ENCODE measurements at regions not wholly inside any gene's neighbourhood (a gene's known extent, or its start where the extent isn't known, plus 50 kb on each side); places are given as distances from the start of the nearest gene placed in this dataset.
"Not testable (repeated sequence)": the region's sequence is repeated elsewhere in the genome, so short reads cannot be mapped to it uniquely, and the experiment has no call there.

DNA sequence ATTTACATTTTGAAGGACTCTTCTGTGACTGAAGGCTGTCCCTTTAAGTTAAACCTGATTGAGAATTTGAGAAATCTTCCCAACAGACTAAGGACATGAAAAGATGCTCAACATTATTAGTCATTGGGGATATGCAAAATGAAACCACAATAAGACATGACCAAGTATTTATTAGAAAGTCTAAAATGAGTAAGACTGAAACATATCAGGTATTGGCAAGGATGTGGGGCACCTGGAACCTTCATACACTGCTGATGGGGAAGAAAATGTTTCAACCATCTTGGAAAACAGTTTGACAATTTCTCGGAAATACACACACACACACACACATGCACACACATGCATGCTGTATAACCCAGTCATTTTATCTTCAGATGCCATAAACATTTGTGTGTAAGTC, 132.1 kb upstream of the CDK6 start:
- DNase-seq, result no peak

GRCh38 chr7:92967238-92967637, 130.9 kb upstream of the CDK6 start:
- DNase-seq, result no peak

DNA sequence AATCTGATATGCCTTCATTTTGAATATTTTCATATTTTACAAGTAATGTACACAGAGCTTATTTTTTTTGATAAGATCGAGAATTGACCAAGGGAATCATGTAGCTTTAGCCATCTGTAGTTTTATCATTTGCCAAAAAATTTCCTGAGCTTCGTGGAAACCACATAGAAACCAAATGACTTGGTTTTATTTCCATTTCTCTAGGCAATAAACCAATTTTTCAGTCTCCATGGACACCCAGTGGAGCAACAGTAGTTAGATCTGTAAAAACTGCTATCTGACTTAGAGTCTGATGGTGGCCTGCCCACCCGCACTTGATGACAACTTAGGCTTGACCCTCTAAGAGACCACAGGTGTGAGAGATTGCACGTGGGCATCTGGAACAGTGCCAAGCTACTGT, 127.8 kb upstream of the CDK6 start:
- DNase-seq, result no peak

DNA sequence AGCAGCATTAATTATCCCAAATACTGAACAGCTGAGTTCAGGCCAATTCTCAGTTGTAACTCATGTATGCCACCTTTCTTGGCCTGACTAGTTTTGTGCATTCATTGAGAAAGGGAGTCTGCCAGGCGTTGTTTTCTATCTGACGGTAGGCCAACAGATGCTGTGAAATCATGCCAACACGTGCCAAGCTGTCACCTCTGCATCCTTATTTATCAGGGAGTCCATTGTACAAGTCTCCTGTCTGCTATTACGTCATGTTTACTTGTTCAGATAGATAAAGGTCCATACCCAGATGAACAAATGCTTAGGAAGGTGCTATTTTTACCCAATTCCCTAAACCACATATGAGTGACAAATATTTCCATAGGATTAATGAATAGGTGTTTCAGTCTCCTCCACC, 127.2 kb upstream of the CDK6 start:
- DNase-seq, result no peak

DNA sequence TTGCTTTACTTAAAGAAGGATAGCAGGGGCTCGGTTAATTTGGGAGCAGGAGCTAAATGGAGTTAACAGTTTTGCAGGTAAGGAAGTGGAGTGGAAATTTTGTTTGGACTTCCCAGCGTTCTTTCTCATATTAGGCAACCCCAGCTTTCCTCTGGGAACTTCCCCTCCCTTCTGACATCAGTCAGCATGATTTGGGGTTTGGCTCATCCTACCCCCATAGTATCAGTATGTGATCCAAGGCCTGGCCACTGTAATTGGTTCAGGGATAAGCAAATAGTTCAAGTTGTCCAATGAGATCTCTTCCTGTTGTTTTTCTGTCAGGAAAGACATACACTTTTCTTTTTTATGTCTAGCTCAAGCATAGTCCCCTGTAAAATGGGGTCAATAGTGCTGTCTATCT, 125.6 kb upstream of the CDK6 start:
- DNase-seq, result no peak

DNA sequence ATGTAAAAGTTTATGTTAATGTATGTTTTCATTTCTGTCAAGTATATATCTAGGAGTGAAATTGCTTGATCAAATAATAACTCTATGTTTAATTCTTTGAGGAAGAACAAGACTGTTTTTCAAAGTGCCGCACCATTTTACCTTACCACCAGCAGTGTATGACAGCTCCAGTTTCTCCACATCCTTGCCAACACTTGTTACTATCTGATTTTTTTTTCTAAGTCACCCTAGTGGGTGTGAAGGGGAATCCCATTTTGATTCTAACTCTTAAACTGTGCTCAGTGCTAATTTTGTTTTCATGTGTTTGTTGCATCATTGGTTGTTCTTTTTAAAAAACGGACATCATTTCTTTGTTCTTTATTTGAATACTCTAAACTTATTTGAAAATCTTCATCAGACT, 120.2 kb upstream of the CDK6 start:
- no peak for DNase-seq

DNA sequence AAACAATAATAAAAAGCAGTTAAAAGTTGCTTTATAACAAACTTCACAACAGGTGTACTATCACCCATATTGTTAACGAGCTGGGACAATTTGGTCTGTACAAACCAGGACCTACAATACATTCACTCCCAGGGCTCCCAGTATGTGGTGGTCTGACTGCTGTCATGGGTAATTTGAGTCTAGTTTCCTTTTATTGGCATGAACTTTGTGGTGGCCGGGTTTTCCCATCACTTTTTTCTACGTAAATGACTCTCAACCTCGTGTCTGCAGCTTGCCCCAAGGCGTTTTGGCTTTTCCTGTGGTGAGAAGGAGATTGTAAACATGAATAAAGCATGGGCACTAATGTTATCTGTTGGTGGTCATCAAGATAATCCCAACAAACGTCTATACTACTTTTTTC, 118.7 kb upstream of the CDK6 start:
- DNase-seq, result no peak

DNA sequence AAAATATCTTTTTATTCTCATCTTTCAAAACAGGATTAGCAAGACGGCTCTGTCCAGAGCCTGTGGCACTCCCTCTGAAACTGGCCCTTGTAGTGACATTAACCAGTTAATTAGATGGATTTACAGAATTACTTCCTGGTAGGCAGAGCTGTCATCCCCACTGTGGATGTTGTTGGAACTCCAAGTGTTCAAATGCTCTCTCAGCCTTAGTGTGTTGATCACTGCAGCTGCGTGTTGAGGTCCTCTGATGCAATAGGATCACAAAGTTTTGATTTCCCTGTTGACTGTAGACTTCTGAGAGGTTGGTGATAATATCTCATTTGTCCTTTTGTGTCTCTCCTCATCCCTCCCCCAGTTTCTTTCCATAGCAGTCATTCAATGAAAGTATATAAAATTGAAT, 117.3 kb upstream of the CDK6 start:
- no peak for DNase-seq

GRCh38 chr7:92949748-92950147, 113.4 kb upstream of the CDK6 start:
- DNase-seq, result no peak

DNA sequence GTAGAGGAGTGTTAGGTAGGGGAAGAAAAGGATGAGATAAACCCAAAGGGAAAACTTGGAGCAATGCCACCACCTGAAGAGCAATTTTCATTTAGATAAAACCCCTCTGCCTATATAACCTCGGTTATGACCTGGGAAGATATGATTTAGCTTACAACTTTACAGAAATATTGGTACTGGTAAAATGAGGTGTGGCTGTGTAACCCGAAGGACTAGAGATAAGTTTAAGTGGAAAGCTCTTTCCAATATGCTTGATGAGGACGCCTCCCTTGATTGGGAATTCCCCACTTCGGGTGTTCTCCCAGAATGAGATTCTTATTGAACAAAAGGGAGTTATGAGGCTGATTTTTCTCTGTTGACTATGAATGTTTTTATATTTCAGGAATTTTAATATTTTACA, 109.5 kb upstream of the CDK6 start:
- DNase-seq, result no peak

DNA sequence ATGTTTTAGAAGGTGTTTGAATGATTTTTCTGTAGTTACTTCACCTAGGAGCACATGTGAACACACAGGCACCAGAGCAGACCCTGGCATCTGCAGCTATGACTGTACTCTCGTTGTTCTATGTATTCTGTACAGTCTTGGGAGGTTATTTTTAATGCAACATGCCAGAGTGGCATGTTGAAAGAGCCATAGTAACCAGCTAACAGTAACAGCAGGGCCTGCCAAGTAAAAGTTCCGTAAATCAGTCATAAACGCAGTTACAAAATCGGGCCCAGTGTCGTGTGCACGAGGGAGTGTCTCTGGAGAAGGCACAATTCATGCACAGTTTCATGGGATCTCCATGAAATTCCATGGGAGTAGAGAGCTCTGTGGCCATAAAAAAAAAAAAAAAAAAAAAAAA, 108.3 kb upstream of the CDK6 start:
- no peak for DNase-seq

- DNase-seq, result not testable (repeated sequence)
These were observed 106.3 kb upstream of the CDK6 start for GRCh38 chr7:92942706-92943105.

DNA sequence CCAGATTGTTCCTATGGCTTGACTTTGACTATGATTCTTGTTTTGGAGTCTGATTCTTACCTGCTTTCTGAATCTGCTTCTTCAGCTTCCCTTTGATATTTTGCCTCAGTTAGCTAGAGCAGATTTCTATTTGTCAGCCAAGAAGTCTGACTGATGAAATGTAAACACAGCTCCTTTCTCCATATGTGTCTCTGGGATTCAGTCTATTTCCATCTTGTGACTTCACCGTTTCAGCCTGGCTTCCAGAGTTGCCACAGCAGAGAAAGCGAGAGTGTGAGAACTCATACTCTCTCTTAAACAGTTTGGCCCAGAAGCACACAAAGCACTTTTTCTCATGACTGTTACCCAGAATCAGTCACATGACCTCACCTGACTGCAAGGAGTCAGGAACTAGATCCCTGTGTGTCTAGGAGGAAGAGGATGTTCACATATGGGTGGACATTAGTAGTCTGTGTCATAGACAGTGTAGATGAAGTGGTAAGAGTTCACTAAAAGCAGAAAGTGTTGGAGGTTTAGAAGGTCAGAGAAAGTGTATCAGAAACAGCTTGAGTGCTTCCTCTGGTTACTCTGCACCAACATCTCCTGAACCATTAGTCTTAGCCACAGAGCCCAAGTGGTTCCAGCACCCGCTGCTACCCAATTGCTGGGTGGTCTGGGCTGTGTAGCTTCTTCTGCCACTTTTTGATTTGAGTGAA, 103.4 kb upstream of the CDK6 start:
- no peak for DNase-seq

DNA sequence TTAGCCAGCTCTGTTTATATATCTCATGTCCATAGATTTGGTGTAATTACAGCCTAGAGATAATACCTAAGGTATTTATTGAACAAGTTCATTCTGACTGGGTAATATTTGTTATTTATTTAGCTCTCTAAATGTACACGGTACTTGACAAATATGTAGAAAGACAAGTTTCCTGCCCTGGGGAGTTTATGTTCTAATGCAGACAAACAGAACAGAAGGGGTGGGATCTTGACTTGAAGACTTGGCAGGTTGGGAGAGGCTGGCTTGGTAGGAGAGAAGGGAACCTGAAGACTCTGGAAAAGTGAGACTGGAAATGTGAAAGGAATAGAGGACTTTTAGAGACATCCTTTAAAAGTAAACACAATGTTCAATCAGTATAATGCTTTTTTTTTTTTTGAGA, 97.7 kb upstream of the CDK6 start:
- no peak for DNase-seq

DNA sequence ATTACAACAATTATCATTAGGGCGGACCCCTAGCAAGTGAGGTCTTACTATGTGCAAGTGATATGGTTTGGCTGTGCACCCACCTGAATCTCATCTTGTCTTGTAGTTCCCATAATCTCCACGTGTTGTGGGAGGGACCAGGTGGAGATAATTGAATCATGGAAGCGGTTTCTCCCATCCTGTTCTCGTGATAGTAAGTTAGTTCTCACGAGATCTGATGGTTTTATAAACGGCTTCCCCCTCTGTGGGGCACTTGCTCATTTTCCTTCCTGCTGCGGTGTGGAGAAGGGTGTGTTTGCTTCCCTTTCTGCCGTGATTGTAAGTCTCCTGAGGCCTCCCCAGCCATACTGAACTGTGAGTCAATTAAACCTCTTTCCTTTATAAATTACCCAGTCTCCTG, 96.1 kb upstream of the CDK6 start:
- DNase-seq, result no peak

DNA sequence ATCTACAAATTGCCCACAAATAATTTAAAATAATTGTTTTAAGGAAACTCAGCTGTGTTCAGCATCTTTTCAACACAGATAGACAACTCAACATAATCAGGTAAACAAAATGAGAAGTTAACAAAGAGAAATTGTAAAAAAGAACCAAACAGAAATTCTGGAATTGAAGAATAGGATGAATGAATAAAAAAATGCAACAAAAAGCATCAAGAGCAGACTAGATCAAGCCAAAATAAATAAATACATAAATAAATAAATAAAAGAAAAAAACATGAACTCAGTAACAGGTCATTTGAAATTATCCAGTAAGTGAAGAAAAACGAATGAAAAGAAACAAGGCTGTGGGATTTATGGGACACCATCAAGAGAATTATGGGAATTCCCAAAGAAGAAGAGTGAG, 94.0 kb upstream of the CDK6 start:
- no peak for DNase-seq

DNA sequence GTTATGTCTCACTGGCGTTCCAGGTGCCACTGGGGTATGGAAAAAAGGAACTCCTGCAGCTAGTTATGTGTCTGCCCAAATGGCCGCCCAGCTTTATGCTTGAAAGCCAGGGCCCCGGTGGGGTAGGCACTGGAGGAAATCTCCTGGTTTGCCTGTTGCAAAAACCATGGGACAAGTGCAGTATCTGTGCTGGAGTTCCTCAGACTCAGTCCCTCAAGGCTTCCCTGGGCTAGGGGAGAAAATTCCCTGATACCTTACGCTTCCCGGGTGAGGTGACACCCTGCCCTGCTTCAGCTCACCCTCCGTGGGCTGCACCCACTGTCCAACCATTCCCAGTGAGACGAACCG, 90.3 kb upstream of the CDK6 start:
- DNase-seq, result no peak

GRCh38 chr7:92925876-92926696, 89.7 kb upstream of the CDK6 start:
- DNase-seq, result no peak

GRCh38 chr7:92924800-92925199, 88.4 kb upstream of the CDK6 start:
- DNase-seq, result no peak

DNA sequence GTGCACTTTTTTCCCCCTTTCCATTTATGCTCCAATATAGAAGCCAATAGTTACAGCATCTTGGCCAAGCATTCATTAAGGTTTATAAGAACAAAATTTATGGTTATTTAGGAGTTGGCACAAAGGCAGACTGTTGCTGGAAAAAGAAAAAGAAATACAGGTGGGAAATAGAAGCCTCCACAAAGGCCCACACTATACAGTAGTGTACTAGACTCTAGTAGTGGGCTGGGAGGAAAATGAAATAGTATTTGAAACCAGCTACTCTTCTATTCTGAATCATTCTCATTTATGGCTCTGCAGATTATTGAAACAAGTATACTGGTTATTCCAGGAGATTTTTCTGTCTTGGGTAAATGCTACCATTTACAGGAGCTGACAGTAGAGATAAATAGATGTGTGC, 80.9 kb upstream of the CDK6 start:
- no peak for DNase-seq

DNA sequence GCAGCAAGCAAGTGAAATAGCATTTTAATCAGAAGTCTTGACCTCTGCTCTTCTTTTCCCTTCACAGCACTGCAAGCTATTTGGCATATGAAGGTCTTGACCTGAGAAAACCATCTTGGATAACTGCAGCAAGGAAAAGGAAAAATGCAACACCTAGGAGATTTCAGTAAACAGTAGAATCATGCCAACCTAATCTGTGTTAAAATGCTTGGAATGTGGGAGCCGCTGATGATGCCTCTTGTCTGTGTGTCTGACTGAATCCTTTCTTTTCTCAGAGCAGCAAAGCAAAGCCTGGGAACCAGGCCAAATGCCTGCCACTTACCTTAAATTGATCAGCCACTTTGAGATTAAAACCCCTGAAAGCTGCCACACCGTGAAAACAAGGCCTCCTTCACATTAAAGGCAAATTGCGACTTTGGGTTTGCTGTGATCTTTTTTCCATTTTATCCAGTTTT, 80.4 kb upstream of the CDK6 start:
- DNase-seq, result no peak

DNA sequence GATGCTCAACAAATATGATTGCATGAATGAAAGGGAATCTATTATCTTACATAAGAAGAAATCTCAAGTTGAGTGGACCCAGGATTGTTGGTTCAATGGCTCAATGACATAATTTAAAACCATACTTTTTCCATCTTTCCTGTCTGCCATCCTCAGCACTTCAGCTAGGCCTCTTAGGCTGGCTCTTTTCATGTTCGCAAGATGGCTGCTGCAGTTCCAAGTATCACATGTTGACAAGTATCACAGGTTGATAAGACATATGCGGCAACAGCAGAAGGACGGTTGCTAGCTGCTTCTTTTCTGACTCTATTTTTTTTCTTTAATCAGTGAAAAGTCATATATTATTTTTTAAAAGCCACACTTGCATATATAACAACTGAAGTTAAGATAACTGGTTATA, 79.0 kb upstream of the CDK6 start:
- no peak for DNase-seq

DNA sequence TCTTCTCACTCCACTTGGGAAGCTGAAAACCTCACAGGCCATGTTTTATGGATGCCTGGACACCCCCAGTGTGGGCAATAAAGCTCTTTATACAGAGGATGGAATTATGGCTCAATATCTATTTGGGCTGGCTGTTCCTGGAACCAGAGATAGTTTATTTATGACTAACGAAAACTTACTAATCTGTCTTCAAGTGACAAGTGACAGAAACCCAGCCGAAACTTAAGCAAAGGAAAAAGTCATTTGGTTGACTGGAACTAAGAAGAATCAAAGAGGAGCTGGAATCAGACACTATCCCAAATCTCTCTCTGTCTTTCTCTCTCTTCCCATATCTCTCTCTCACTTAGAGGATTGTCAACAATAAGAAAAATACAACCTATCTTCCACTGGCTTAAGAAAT, 78.3 kb upstream of the CDK6 start:
- DNase-seq, result no peak

DNA sequence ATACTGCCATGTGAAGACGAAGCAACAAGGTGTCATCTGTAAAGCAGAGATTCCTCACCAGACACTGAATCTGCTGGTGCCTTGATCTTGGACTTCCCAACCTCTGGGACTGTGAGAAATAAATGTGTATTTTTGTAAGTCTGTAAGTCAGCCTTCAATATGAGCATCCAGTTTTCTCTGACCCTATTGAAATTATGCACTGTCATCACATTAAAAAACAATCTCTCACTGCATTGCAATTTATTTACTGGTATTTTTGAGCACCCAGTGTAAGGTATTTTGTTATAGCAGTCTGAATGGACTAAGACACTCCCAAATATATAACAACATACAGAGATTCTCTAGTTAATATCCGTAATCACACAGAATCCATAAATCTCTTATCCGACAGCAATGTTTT, 77.5 kb upstream of the CDK6 start:
- DNase-seq, result no peak

DNA sequence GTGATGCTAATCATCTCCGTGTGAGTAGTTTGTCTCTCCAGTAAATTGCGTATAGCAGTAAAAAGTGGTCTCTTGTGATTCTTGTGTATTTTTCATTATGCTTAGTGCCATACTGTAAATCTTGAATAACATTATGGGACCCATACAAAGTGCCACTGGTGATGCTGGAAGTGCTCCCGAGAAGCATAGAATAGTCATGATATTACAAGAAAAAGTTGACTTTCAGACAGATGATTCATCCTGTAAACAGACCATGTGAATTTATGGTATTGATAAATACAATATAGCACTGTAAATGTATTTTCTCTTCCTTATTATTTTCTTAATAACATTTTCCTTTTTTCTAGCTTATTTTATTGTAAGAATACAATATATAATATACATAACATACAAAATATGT, 74.6 kb upstream of the CDK6 start:
- no peak for DNase-seq
